HEK293 (cell line): ENCODE measurements at regions not wholly inside any gene's neighbourhood (a gene's known extent, or its start where the extent isn't known, plus 50 kb on each side); places are given as distances from the start of the nearest gene placed in this dataset.

Experiments
- CTCF ChIA-PET: fragments of 350-600 bp; formaldehyde crosslinking; extraction: SDS; loops from one replicate; lab custom pipeline; 2021; ENCODE audit warnings: antibody characterized with exemption; lab: Yijun Ruan, JAX
- POLR2A ChIA-PET: fragments of 300-600 bp; formaldehyde crosslinking; extraction: SDS; loops from one replicate; lab custom pipeline; 2020; ENCODE audit warnings: antibody characterized with exemption, inconsistent platforms; lab: Yijun Ruan, JAX
- H3K27ac ChIP-seq: fragments of 200-500 bp; sonication (Bioruptor generic); 2 replicates; pipeline ENCODE4 v1.5.1; 2014; ENCODE audit warnings: low read depth, low read length, control low read depth, inconsistent platforms; ENCODE audit errors: extremely low read depth
- H3K36me3 ChIP-seq, 2 experiments: fragments of 200-500 bp in 1 of 2; sonication (Bioruptor generic) in 1 of 2; 1 replicate in 1 of 2; 2 replicates in 1 of 2; pipeline ENCODE4 v1.5.1; 2014 to 2017; ENCODE audit warnings: inconsistent platforms in 2 of 2, low read length in 2 of 2; ENCODE audit not compliant: control insufficient read depth in 2 of 2, insufficient read depth in 1 of 2
- H3K4me1 ChIP-seq: fragments of 200-500 bp; sonication (Bioruptor generic); 2 replicates; pipeline ENCODE4 v1.5.1; 2014; ENCODE audit warnings: mild to moderate bottlenecking, low read length, inconsistent platforms; ENCODE audit not compliant: control insufficient read depth, insufficient read depth
- H3K4me3 ChIP-seq: 2 replicates; pipeline ENCODE4 v1.5.1; 2011; ENCODE audit warnings: low read depth, mild to moderate bottlenecking, control low read depth, low read length, moderate library complexity
- H3K9me3 ChIP-seq: fragments of 200-500 bp; sonication (Bioruptor generic); 2 replicates; pipeline ENCODE4 v1.5.1; 2014; ENCODE audit warnings: low read depth, low read length, inconsistent platforms; ENCODE audit not compliant: control insufficient read depth, insufficient read depth
- HOXD13 ChIP-seq: sonication (generic); formaldehyde crosslinking; IDR thresholded peaks from 2 replicates; pipeline ENCODE4 v1.8.0; 2022; ENCODE audit warnings: missing genetic modification reagents, borderline replicate concordance
- KLF9 ChIP-seq: fragments of 450-650 bp; formaldehyde crosslinking; IDR thresholded peaks from 2 replicates; pipeline ENCODE4 v1.5.1; 2016; ENCODE audit warnings: missing biosample characterization, missing genetic modification characterization, low read depth
- OSR2 ChIP-seq: fragments of 450-650 bp; formaldehyde crosslinking; IDR thresholded peaks from 2 replicates; pipeline ENCODE4 v1.5.1; 2016; ENCODE audit warnings: missing biosample characterization, missing genetic modification characterization
- OVOL3 ChIP-seq: fragments of 450-650 bp; formaldehyde crosslinking; IDR thresholded peaks from 2 replicates; pipeline ENCODE4 v1.5.1; 2016; ENCODE audit warnings: missing biosample characterization, missing genetic modification characterization
- PRDM4 ChIP-seq: fragments of 450-650 bp; formaldehyde crosslinking; IDR thresholded peaks from 2 replicates; pipeline ENCODE4 v1.5.1; 2017; ENCODE audit warnings: missing biosample characterization, missing genetic modification characterization
- SETDB1 ChIP-seq: IDR thresholded peaks from one replicate; pipeline ENCODE4 v1.6.1; 2017; ENCODE audit warnings: mild to moderate bottlenecking, low read length, moderate library complexity, mixed read lengths; ENCODE audit not compliant: insufficient read length
- TCF7L2 ChIP-seq: IDR thresholded peaks from 2 replicates; pipeline ENCODE4 v1.6.1; 2011; ENCODE audit warnings: low read depth, mild to moderate bottlenecking, inconsistent platforms, low read length, moderate library complexity, borderline replicate concordance
- ZNF121 ChIP-seq: fragments of 450-650 bp; formaldehyde crosslinking; IDR thresholded peaks from 2 replicates; pipeline ENCODE4 v1.5.1; 2016; ENCODE audit warnings: missing biosample characterization, missing genetic modification characterization
- ZNF19 ChIP-seq: fragments of 450-650 bp; formaldehyde crosslinking; IDR thresholded peaks from 2 replicates; pipeline ENCODE4; 2016; ENCODE audit warnings: missing biosample characterization, missing genetic modification characterization, low read depth
- ZNF23 ChIP-seq: fragments of 450-650 bp; formaldehyde crosslinking; IDR thresholded peaks from 2 replicates; pipeline ENCODE4 v1.5.1; 2016; ENCODE audit warnings: missing biosample characterization, missing genetic modification characterization, borderline replicate concordance
- ZNF274 ChIP-seq, 2 experiments: fragments of 200-500 bp in 1 of 2; fragments of 450-650 bp in 1 of 2; sonication (Bioruptor generic) in 1 of 2; formaldehyde crosslinking in 1 of 2; IDR thresholded peaks; 2 replicates each; pipeline versions ENCODE4 v1.5.1 to v1.6.1; 2014 to 2016; ENCODE audit warnings: borderline replicate concordance in 1 of 2, inconsistent platforms in 1 of 2, low read length in 1 of 2, missing biosample characterization in 1 of 2, missing genetic modification characterization in 1 of 2
- ZNF311 ChIP-seq: fragments of 450-650 bp; formaldehyde crosslinking; IDR thresholded peaks from 2 replicates; pipeline ENCODE4 v1.5.1; 2017; ENCODE audit warnings: missing biosample characterization, missing genetic modification characterization, borderline replicate concordance
- ZNF416 ChIP-seq: fragments of 450-650 bp; formaldehyde crosslinking; IDR thresholded peaks from 2 replicates; pipeline ENCODE4 v1.5.1; 2016; ENCODE audit warnings: missing biosample characterization, missing genetic modification characterization
- ZNF423 ChIP-seq: fragments of 450-650 bp; formaldehyde crosslinking; IDR thresholded peaks from 2 replicates; pipeline ENCODE4 v1.5.1; 2016; ENCODE audit warnings: missing biosample characterization, missing genetic modification characterization
- ZNF518A ChIP-seq: fragments of 450-650 bp; formaldehyde crosslinking; conservative IDR thresholded peaks from 2 replicates; pipeline ENCODE4 v1.5.1; 2016; ENCODE audit warnings: low read depth, missing biosample characterization, missing genetic modification characterization
- ZNF529 ChIP-seq: fragments of 450-650 bp; formaldehyde crosslinking; IDR thresholded peaks from 2 replicates; pipeline ENCODE4 v1.5.1; 2017; ENCODE audit warnings: missing genetic modification characterization, missing biosample characterization; ENCODE audit not compliant: insufficient replicate concordance
- ZNF623 ChIP-seq: fragments of 450-650 bp; formaldehyde crosslinking; IDR thresholded peaks from 2 replicates; pipeline ENCODE4 v1.5.1; 2016; ENCODE audit warnings: missing biosample characterization, missing genetic modification characterization
- ZNF645 ChIP-seq: fragments of 450-650 bp; formaldehyde crosslinking; IDR thresholded peaks from 2 replicates; pipeline ENCODE4; 2016; ENCODE audit warnings: missing biosample characterization, missing genetic modification characterization
- ZNF660 ChIP-seq: fragments of 450-650 bp; IDR thresholded peaks from 2 replicates; pipeline ENCODE4 v1.5.1; 2018; ENCODE audit warnings: missing biosample characterization, mild to moderate bottlenecking, missing genetic modification characterization
- ZNF768 ChIP-seq: fragments of 450-650 bp; formaldehyde crosslinking; IDR thresholded peaks from 2 replicates; pipeline ENCODE4 v1.5.1; 2018; ENCODE audit warnings: missing biosample characterization, mild to moderate bottlenecking, missing genetic modification characterization

DNA sequence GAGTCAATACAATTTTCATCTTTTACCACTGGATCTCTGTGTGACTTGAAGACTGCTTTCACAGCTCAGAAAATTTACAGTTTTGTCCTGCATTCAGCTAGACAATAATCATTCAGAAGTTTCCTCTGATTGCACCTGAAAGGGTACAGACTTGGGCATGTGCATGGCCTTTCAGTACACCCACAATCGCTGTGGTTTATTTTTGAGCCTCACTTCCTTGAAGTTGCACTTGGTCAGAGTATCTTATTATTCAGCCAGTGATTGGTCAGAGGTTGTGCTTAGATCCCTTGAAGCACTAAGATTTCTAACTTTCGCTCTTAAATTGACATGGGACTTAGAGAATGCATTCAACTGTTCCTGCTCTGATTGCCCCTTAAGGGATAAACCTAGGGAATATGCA, 508.2 kb downstream of the FAM181B start (continued):
- no peak for TF ChIP-seq ZNF518A (tag by site-specific recombination)
- TF ChIP-seq, all 188 proteins: peak for 0

- H3K4me1 ChIP-seq, result no peaks in the 10 kb centered on the region
- H3K27ac ChIP-seq, result no peak overlapping the region
- CTCF ChIA-PET, result interaction anchor here (0.7 to 1.4 kb wide), 2 partner anchors 164 to 573 kb away, joined by 3 to 4 read pairs; no protein-coding TSS in a partner anchor
- no peaks in the 10 kb centered on the region for H3K36me3 ChIP-seq
- no peak for TF ChIP-seq ZNF274 (IDR thresholded peaks at IDR 0.05; ENCODE audit: low read length)
- no peak for TF ChIP-seq ZNF274 (tag by site-specific recombination; IDR thresholded peaks at IDR 0.05; ENCODE audit: borderline replicate concordance)
- no peak for TF ChIP-seq ZNF768 (tag by site-specific recombination)
- TF ChIP-seq KLF9 (tag by site-specific recombination), result no peak
- TF ChIP-seq ZNF660 (tag by site-specific recombination), result no peak
- no peak for TF ChIP-seq ZNF623 (tag by site-specific recombination)
- no peak for TF ChIP-seq ZNF529 (tag by site-specific recombination)
- TF ChIP-seq, all 188 proteins: peak for 0
- POLR2A ChIA-PET, result no interaction called here
- no peaks in the 10 kb centered on the region for H3K9me3 ChIP-seq
- no peak overlapping the region for H3K4me3 ChIP-seq
Observed at GRCh38 chr11:82216927-82217570, 516.6 kb downstream of the FAM181B start.

DNA sequence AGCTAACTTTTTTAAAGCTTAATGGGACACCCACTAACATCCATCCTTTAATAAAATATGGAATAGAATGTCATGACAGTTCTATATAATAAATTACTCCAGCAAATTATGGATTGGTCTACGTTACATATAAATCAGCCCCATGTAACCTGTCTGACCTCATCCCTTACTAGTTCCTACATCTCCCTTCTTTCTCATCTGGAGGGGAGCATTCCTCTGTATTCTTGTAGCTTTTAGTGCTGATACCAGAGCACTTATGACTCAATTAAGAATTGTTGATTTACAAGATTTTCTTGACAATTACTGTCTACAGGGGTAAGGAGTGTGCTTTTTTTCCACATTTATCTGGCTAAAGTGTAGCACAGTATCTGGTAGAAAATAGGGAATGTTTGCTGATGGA, 523.7 kb downstream of the FAM181B start:
- ChIA-PET POLR2A (no interaction called here), CTCF (no interaction called here)
- H3K9me3 ChIP-seq, result no peaks in the 10 kb centered on the region
- H3K4me3 ChIP-seq, result no peak overlapping the region
- no peaks in the 10 kb centered on the region for H3K36me3 ChIP-seq
- TF ChIP-seq TCF7L2, result no peak
- no peak for TF ChIP-seq ZNF121
- no peak overlapping the region for H3K27ac ChIP-seq
- H3K4me1 ChIP-seq, result no peaks in the 10 kb centered on the region

DNA sequence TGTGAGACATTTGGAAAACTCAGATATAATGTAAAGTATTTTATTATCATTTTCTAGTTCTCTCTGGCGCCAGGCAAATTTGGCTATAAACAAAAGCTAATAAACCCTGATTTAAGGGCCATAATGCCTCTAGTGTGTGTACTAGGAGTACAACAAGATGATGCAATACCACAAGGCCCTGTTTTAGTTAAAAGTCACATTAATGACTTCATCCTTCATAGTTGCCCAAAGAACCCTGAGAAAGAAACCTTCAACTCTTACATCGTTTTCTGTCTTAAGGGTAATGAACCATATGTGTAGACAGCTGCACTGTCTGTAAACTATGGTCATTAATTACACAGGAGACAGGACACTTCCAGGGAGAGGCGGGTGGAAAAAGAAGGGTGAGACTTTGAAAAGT, 538.4 kb downstream of the FAM181B start:
- ChIA-PET POLR2A (no interaction called here), CTCF (no interaction called here)
- Histone ChIP-seq H3K36me3 (no peaks in the 10 kb centered on the region), H3K27ac (no peak overlapping the region), H3K4me1 (no peaks in the 10 kb centered on the region), H3K4me3 (no peak overlapping the region), H3K9me3 (no peaks in the 10 kb centered on the region)
- TF ChIP-seq ZNF416 (tag by site-specific recombination) (no peak), ZNF423 (no peak), PRDM4 (tag by site-specific recombination) (no peak), OSR2 (no peak), ZNF19 (tag by site-specific recombination) (no peak), ZNF645 (tag by site-specific recombination) (no peak), ZNF23 (tag by site-specific recombination) (no peak), SETDB1 (no peak), HOXD13 (CRISPR knock-in tag) (no peak), OVOL3 (tag by site-specific recombination) (no peak), ZNF311 (no peak)
- TF ChIP-seq, all 188 proteins: peak for 0
